H9 (cell line): ENCODE measurements at regions not wholly inside any gene's neighbourhood (a gene's known extent, or its start where the extent isn't known, plus 50 kb on each side); places are given as distances from the start of the nearest gene placed in this dataset.

Experiments
- DNase-seq: peaks from one replicate; pipeline ENCODE4 v3.0.0-alpha.2; 2017
- H2AFZ ChIP-seq: one replicate; pipeline ENCODE4 v1.6.1; 2013; ENCODE audit warnings: mild to moderate bottlenecking, low read length, control low read depth, moderate library complexity
- H2AK5ac ChIP-seq: 2 replicates; pipeline ENCODE4 v1.6.1; 2013; ENCODE audit warnings: low read length, control low read depth, mixed read lengths; ENCODE audit not compliant: insufficient read length
- H2BK120ac ChIP-seq: one replicate; pipeline ENCODE4 v1.6.1; 2013; ENCODE audit warnings: low read depth, mild to moderate bottlenecking, low read length, control low read depth, inconsistent platforms; ENCODE audit not compliant: poor library complexity, severe bottlenecking
- H2BK12ac ChIP-seq: 2 replicates; pipeline ENCODE4 v1.6.1; 2013; ENCODE audit warnings: low read length, control low read depth, mixed read lengths, low read depth; ENCODE audit not compliant: insufficient read length
- H2BK15ac ChIP-seq: 2 replicates; pipeline ENCODE4 v1.6.1; 2013; ENCODE audit warnings: low read depth, low read length, control low read depth
- H2BK20ac ChIP-seq: one replicate; pipeline ENCODE4 v1.6.1; 2013; ENCODE audit warnings: low read depth, mild to moderate bottlenecking, low read length, control low read depth, inconsistent platforms; ENCODE audit not compliant: poor library complexity, severe bottlenecking
- H2BK5ac ChIP-seq: 2 replicates; pipeline ENCODE4 v1.6.1; 2013; ENCODE audit warnings: low read length, control low read depth, mixed read lengths; ENCODE audit not compliant: insufficient read length
- H3K14ac ChIP-seq: 2 replicates; pipeline ENCODE4 v1.6.1; 2013; ENCODE audit warnings: low read length, control low read depth; ENCODE audit not compliant: insufficient read depth
- H3K18ac ChIP-seq: 2 replicates; pipeline ENCODE4 v1.6.1; 2013; ENCODE audit warnings: low read depth, mild to moderate bottlenecking, mixed read lengths, low read length, control low read depth; ENCODE audit not compliant: insufficient read length
- H3K23ac ChIP-seq: 2 replicates; pipeline ENCODE4 v1.6.1; 2013; ENCODE audit warnings: low read length, control low read depth, mixed read lengths, low read depth; ENCODE audit not compliant: insufficient read length
- H3K23me2 ChIP-seq: 2 replicates; pipeline ENCODE4 v1.6.1; 2013; ENCODE audit warnings: low read depth, mild to moderate bottlenecking, mixed read lengths, low read length, control low read depth; ENCODE audit not compliant: insufficient read length, poor library complexity, severe bottlenecking
- H3K27ac ChIP-seq: 2 replicates; pipeline ENCODE4 v1.5.1; 2013; ENCODE audit warnings: low read length, control low read depth, mixed read lengths, low read depth; ENCODE audit not compliant: insufficient read length
- H3K27me3 ChIP-seq: 2 replicates; pipeline ENCODE4 v1.6.1; 2013; ENCODE audit warnings: low read length, control low read depth, inconsistent platforms; ENCODE audit not compliant: insufficient read depth
- H3K4ac ChIP-seq: 2 replicates; pipeline ENCODE4 v1.6.1; 2013; ENCODE audit warnings: low read depth, mild to moderate bottlenecking, control low read depth, inconsistent platforms, low read length, moderate library complexity
- H3K4me1 ChIP-seq: 2 replicates; pipeline ENCODE4 v1.6.1; 2013; ENCODE audit warnings: low read length, control low read depth, inconsistent platforms; ENCODE audit not compliant: insufficient read depth
- H3K4me2 ChIP-seq: 2 replicates; pipeline ENCODE4 v1.6.1; 2013; ENCODE audit warnings: low read length, control low read depth, mixed read lengths; ENCODE audit not compliant: insufficient read length, insufficient read depth
- H3K56ac ChIP-seq: 2 replicates; pipeline ENCODE4 v1.6.1; 2013; ENCODE audit warnings: low read depth, mild to moderate bottlenecking, mixed read lengths, low read length, control low read depth; ENCODE audit not compliant: insufficient read length
- H3K79me1 ChIP-seq: 2 replicates; pipeline ENCODE4 v1.6.1; 2013; ENCODE audit warnings: low read depth, mild to moderate bottlenecking, moderate library complexity, low read length, control low read depth, inconsistent platforms; ENCODE audit not compliant: insufficient read depth, poor library complexity, severe bottlenecking
- H3K79me2 ChIP-seq: 2 replicates; pipeline ENCODE4 v1.6.1; 2013; ENCODE audit warnings: low read length, control low read depth, inconsistent platforms; ENCODE audit not compliant: insufficient read depth
- H3K9ac ChIP-seq: 2 replicates; pipeline ENCODE4 v1.6.1; 2013; ENCODE audit warnings: low read length, control low read depth, mixed read lengths; ENCODE audit not compliant: insufficient read length; ENCODE audit errors: extremely low read depth
- H3K9me3 ChIP-seq: one replicate; pipeline ENCODE4 v1.6.1; 2013; ENCODE audit warnings: low read depth, low read length, inconsistent platforms; ENCODE audit not compliant: control insufficient read depth
- H3T11ph ChIP-seq: one replicate; pipeline ENCODE4 v1.6.1; 2013; ENCODE audit warnings: mild to moderate bottlenecking, low read length, control low read depth, inconsistent platforms
- H4K20me1 ChIP-seq: one replicate; pipeline ENCODE4 v1.6.1; 2013; ENCODE audit not compliant: control insufficient read depth, insufficient read length, insufficient read depth
- H4K5ac ChIP-seq: 2 replicates; pipeline ENCODE4 v1.6.1; 2013; ENCODE audit warnings: low read depth, mild to moderate bottlenecking, mixed read lengths, low read length, control low read depth; ENCODE audit not compliant: insufficient read length
- H4K8ac ChIP-seq: replicated peaks from 2 replicates; pipeline ENCODE4 v1.6.1; 2013; ENCODE audit warnings: low read length, control low read depth, mixed read lengths, low read depth; ENCODE audit not compliant: insufficient read length
- H4K91ac ChIP-seq: 2 replicates; pipeline ENCODE4 v1.6.1; 2013; ENCODE audit warnings: low read depth, mild to moderate bottlenecking, moderate library complexity, mixed read lengths, low read length, control low read depth; ENCODE audit not compliant: insufficient read length
- H3K27ac Mint-ChIP-seq, 3 experiments: 2 replicates in 2 of 3; 3 replicates in 1 of 3; pipeline ENCODE4 v1.8.0; 2020 to 2021; ENCODE audit warnings: mixed read lengths in 3 of 3, mild to moderate bottlenecking in 1 of 3, moderate library complexity in 1 of 3
- H3K27me3 Mint-ChIP-seq: 2 replicates; pipeline ENCODE4 v1.8.0; 2021; ENCODE audit warnings: low read depth, mild to moderate bottlenecking, moderate library complexity, mixed read lengths
- H3K36me3 Mint-ChIP-seq, 3 experiments: 2 replicates in 2 of 3; 3 replicates in 1 of 3; pipeline ENCODE4 v1.8.0; 2020 to 2021; ENCODE audit warnings: low read depth in 3 of 3, mixed read lengths in 3 of 3; ENCODE audit not compliant: insufficient read depth in 1 of 3
- H3K4me1 Mint-ChIP-seq, 2 experiments: 2 replicates each; pipeline ENCODE4 v1.8.0; 2020; ENCODE audit warnings: mixed read lengths in 2 of 2
- H3K4me3 Mint-ChIP-seq, 2 experiments: 2 replicates in 1 of 2; 3 replicates in 1 of 2; pipeline ENCODE4 v1.8.0; 2020 to 2021; ENCODE audit warnings: mild to moderate bottlenecking in 2 of 2, mixed read lengths in 2 of 2, moderate library complexity in 1 of 2
- H3K9me3 Mint-ChIP-seq, 2 experiments: 2 replicates in 1 of 2; 3 replicates in 1 of 2; pipeline ENCODE4 v1.8.0; 2020; ENCODE audit warnings: mild to moderate bottlenecking in 2 of 2, mixed read lengths in 2 of 2, moderate library complexity in 1 of 2
- CTCF ChIP-seq: fragments of 200-600 bp; sonication (generic); conservative IDR thresholded peaks from 3 replicates; pipeline ENCODE4 v1.8.0; 2021; ENCODE audit warnings: antibody characterized with exemption, mild to moderate bottlenecking
- WGBS: extraction: QIAGEN DNeasy Blood & Tissue Kit; methylation state at CpG from one replicate; pipeline ENCODE4 v1.1.7; 2013; ENCODE audit warnings: missing lambda C conversion rate, low lambda C conversion rate, mixed read lengths; ENCODE audit not compliant: insufficient read length; ENCODE audit errors: extremely low coverage; 5-methylcytosine and 5-hydroxymethylcytosine counted together

DNA sequence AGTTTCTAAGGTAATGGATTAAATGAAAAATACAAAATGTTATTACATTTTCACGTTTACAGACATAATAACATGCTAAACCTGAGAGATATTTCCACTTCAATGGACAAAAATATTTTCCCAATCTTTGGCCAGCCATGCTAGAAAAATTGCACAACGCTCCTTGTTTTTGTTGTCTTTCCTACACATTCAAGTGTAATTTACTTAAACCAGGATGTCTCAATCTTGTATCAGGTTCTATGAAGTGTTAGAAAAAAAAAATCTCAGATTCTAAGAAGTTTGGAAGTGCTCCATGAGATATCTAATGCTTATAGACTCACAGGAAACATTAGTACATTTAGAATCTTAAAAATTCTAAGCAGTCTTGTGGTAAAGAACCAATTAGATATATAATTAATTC, 141.8 kb upstream of the SLC35G4 start:
- Histone ChIP-seq H3K4me2 (no peak overlapping the region), H4K5ac (no peak overlapping the region), H3K9me3 (no peaks in the 10 kb centered on the region), H3K56ac (no peak overlapping the region), H3K79me2 (no peaks in the 10 kb centered on the region), H3K23ac (no peak overlapping the region), H3K27me3 (no peaks in the 10 kb centered on the region), H3K4me1 (no peaks in the 10 kb centered on the region; the same call in 1 of the 2 replicates), H2BK15ac (no peak overlapping the region), H3K27ac (no peak overlapping the region), H3K9ac (no peak overlapping the region), H3K4ac (no peak overlapping the region), H3K79me1 (no peaks in the 10 kb centered on the region), H3T11ph (no peak overlapping the region), H3K23me2 (no peaks in the 10 kb centered on the region), H2BK5ac (no peak overlapping the region), H2BK12ac (no peak overlapping the region), H2BK20ac (no peak overlapping the region), H3K14ac (no peak overlapping the region), H3K18ac (no peak overlapping the region), H4K8ac (no peak overlapping the region), H4K20me1 (no peaks in the 10 kb centered on the region), H4K91ac (no peak overlapping the region), H2AK5ac (no peak overlapping the region), H2AFZ (no peak overlapping the region), H2BK120ac (no peak overlapping the region)
- no peak overlapping the region for H3K27ac Mint-ChIP-seq
- TF ChIP-seq CTCF, result no peak
- no peak overlapping the region for H3K4me3 Mint-ChIP-seq
- H3K4me1 Mint-ChIP-seq, result no peaks in the 10 kb centered on the region; a peak in 1 of 4 replicates
- no peaks in the 10 kb centered on the region for H3K27me3 Mint-ChIP-seq
- DNase-seq, result no peak
- no CpG with 5 or more reads among the region's 2 CpGs for WGBS
- no peaks in the 10 kb centered on the region; a peak in 1 of 5 replicates for H3K9me3 Mint-ChIP-seq
- no peaks in the 10 kb centered on the region; a peak in 1 of 7 replicates for H3K36me3 Mint-ChIP-seq
